Upper lobe of left lung (tissue), 4 donors: ENCODE measurements at regions not wholly inside any gene's neighbourhood (a gene's known extent, or its start where the extent isn't known, plus 50 kb on each side); places are given as distances from the start of the nearest gene placed in this dataset.

ENCODE experiments used
- POLR2A ChIP-seq, 4 donors: fragments of 450-650 bp; IDR thresholded peaks; one replicate each; pipeline ENCODE4 v1.5.1; 2016 to 2017; ENCODE audit warnings: antibody characterized with exemption in 4 of 4, mild to moderate bottlenecking in 2 of 4
- POLR2AphosphoS5 ChIP-seq, 2 donors: sonication (generic); formaldehyde crosslinking; IDR thresholded peaks; one replicate each; pipeline ENCODE4 v1.5.1; 2017; ENCODE audit warnings: antibody characterized with exemption in 2 of 2
- TF ChIP-seq, protein P1 (sequence below), 6 experiments: fragments of 450-650 bp in 4 of 6; fragments of 200-600 bp in 2 of 6; sonication (generic) in 2 of 6; IDR thresholded peaks; one replicate each; pipeline ENCODE4 v1.5.1; 2016 to 2019; ENCODE audit warnings: antibody characterized with exemption in 6 of 6

DNA sequence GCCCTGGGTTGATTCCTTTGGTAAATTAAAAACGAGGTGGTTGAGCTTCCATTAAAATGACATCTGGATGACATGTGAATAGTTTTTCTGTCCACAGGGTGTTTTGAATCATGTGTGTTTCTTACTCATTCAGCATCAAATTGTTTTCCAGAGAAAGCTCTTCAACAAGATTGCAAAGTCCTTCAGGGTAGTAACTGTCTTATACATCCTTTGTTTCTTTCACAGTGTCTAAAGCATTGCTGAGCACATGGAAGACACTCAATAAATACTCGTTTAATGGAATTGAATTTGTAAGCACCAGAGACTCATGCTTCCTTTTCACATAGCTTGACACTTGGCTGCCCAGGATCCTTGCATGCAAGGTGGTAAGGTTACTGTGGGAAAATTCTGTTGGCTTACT lies 223.1 kb upstream of the CNTN6 start:
- TF ChIP-seq POLR2A (IDR thresholded peaks at IDR 0.05) (no peak), POLR2AphosphoS5 (IDR thresholded peaks at IDR 0.05) (no peak)
- TF ChIP-seq, protein P1, sequence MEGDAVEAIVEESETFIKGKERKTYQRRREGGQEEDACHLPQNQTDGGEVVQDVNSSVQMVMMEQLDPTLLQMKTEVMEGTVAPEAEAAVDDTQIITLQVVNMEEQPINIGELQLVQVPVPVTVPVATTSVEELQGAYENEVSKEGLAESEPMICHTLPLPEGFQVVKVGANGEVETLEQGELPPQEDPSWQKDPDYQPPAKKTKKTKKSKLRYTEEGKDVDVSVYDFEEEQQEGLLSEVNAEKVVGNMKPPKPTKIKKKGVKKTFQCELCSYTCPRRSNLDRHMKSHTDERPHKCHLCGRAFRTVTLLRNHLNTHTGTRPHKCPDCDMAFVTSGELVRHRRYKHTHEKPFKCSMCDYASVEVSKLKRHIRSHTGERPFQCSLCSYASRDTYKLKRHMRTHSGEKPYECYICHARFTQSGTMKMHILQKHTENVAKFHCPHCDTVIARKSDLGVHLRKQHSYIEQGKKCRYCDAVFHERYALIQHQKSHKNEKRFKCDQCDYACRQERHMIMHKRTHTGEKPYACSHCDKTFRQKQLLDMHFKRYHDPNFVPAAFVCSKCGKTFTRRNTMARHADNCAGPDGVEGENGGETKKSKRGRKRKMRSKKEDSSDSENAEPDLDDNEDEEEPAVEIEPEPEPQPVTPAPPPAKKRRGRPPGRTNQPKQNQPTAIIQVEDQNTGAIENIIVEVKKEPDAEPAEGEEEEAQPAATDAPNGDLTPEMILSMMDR (IDR thresholded peaks at IDR 0.05) = no peak
